ENCODE measurements at regions not wholly inside any gene's neighbourhood (a gene's known extent, or its start where the extent isn't known, plus 50 kb on each side); places are given as distances from the start of the nearest gene placed in this dataset.

DNA sequence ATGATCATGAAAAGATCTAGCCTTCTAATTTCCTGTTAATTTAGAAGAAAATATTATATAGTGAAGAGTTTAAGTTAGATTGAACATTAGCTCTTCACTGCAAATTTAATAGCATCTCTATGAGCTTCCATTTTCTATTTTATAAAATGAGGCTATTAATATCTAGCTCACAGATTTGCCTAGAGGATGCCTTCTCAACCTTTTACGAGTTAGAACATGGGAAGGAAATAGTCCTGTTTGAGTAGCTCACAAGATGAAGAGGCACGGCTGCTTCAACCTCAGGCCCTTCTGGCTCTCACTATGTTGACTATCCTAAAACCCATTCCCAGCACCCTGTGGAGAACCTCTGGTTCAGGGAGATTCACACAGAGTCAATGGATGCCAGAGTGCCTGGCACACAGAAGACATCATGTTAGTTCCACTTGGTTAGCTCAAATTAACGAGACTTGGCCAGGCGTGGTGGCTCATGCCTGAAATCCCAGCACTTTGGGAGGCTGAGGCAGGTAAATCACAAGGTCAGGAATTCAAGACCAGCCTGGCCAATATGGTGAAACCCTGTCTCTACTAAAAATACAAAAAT, 97.9 kb upstream of the GUCY1A1 start:
- 92% methylated on average over 4 of the region's 4 CpGs; no CpG with 5 or more reads in 1 of the 2 experiments for WGBS, 2 experiments (ENCODE audit: extremely low coverage in 1 of 2, insufficient coverage in 1 of 2, insufficient read length in 1 of 2, insufficient replicate concordance in 2 of 2, low coverage in 1 of 2, low lambda C conversion rate in 2 of 2, missing lambda C conversion rate in 1 of 2)
- H4K8ac ChIP-seq (ENCODE audit: extremely low read depth, insufficient read depth, low read length), result no peak overlapping the region
- no peaks in the 10 kb centered on the region for H3K27me3 ChIP-seq (replicated peaks in 1 of 4; ENCODE audit: control insufficient read depth in 3 of 4, extremely low read depth in 1 of 4, insufficient read depth in 3 of 4, low read length in 3 of 4)
- H3K23ac ChIP-seq (ENCODE audit: insufficient read length), result no peak overlapping the region
- DNase-seq (ENCODE audit: low read depth in 1 of 2, low spot score in 2 of 2) (no peak), FAIRE-seq (no peak)
- no peak overlapping the region for H2BK15ac ChIP-seq (ENCODE audit: low read length)
- H3K4ac ChIP-seq (replicated peaks; ENCODE audit: insufficient read length, low read depth, low read length), result no peak overlapping the region
- no peak overlapping the region for H3K14ac ChIP-seq (ENCODE audit: insufficient read length)
- H2BK20ac ChIP-seq (ENCODE audit: low read length), result no peak overlapping the region
- no peak overlapping the region for H3K27ac ChIP-seq (ENCODE audit: low read depth, low read length)
- no peaks in the 10 kb centered on the region for H3K23me2 ChIP-seq (ENCODE audit: low read depth, low read length)
- ChIA-PET POLR2A (ENCODE audit: partially characterized antibody) (no interaction called here), CTCF (ENCODE audit: partially characterized antibody) (no interaction called here)
- no peaks in the 10 kb centered on the region; a peak in 1 of 8 replicates for H3K36me3 ChIP-seq (ENCODE audit: control insufficient read depth in 2 of 4, insufficient read depth in 4 of 4, low read length in 3 of 4)
- no peak overlapping the region for H2BK12ac ChIP-seq (ENCODE audit: low read depth, low read length)
- H3K4me3 ChIP-seq (ENCODE audit: extremely low read depth in 1 of 4, insufficient read depth in 2 of 4, low read depth in 3 of 4, low read length in 4 of 4), result no peak overlapping the region
- H3K4me2 ChIP-seq (ENCODE audit: insufficient read depth in 1 of 2, low read depth in 2 of 2, low read length in 2 of 2), result no peak overlapping the region
- no peak overlapping the region for H3K9ac ChIP-seq (replicated peaks in 1 of 4; ENCODE audit: extremely low read depth in 1 of 4, low read depth in 3 of 4, low read length in 3 of 4)
- H3K4me1 ChIP-seq (replicated peaks in 1 of 4; ENCODE audit: control insufficient read depth in 3 of 4, insufficient read depth in 4 of 4, low read length in 3 of 4), result no peaks in the 10 kb centered on the region
- no peak overlapping the region for H2BK120ac ChIP-seq (replicated peaks; ENCODE audit: low read depth, low read length)
- no peak overlapping the region for H4K91ac ChIP-seq (replicated peaks; ENCODE audit: insufficient read length, low read length)
- no peak overlapping the region for H3K56ac ChIP-seq (replicated peaks; ENCODE audit: insufficient read length, low read depth, low read length)
- TF ChIP-seq RFX5 (IDR thresholded peaks at IDR 0.05; ENCODE audit: borderline replicate concordance, low read depth, low read length) (no peak), POLR2AphosphoS5 (IDR thresholded peaks at IDR 0.05; ENCODE audit: low read depth, low read length) (no peak), RXRA (IDR thresholded peaks at IDR 0.05; ENCODE audit: insufficient read depth, low read depth, low read length) (no peak), POU5F1 (IDR thresholded peaks at IDR 0.05; ENCODE audit: low read depth, low read length) (no peak), TAF7 (optimal IDR thresholded peaks at IDR 0.05; ENCODE audit: borderline replicate concordance, low read depth, low read length) (no peak), BCL11A (IDR thresholded peaks at IDR 0.05; ENCODE audit: low read depth in 2 of 2, low read length in 2 of 2) (no peak), EGR1 (IDR thresholded peaks at IDR 0.05; ENCODE audit: borderline replicate concordance, low read depth, low read length) (no peak), BACH1 (IDR thresholded peaks at IDR 0.05; ENCODE audit: low read length) (no peak), SIX5 (IDR thresholded peaks at IDR 0.05; ENCODE audit: low read depth, low read length) (no peak)
- no peak overlapping the region for H2BK5ac ChIP-seq (ENCODE audit: low read depth, low read length)
- H3K9me3 ChIP-seq (ENCODE audit: insufficient read depth in 2 of 2, low read depth in 1 of 2, low read length in 1 of 2), result no peaks in the 10 kb centered on the region
- H4K5ac ChIP-seq (ENCODE audit: insufficient read length, low read depth, low read length), result no peak overlapping the region
- no peaks in the 10 kb centered on the region for H4K20me1 ChIP-seq (replicated peaks in 1 of 2; ENCODE audit: control insufficient read depth in 1 of 2, insufficient read depth in 2 of 2, low read length in 2 of 2)
- H3K79me1 ChIP-seq (ENCODE audit: low read depth, low read length), result no peaks in the 10 kb centered on the region
- no peak overlapping the region for H2AK5ac ChIP-seq (ENCODE audit: low read depth, low read length)
- H2AFZ ChIP-seq (ENCODE audit: low read length), result no peak overlapping the region
- no peak overlapping the region for H3K18ac ChIP-seq (ENCODE audit: extremely low read depth, low read length)
- no peaks in the 10 kb centered on the region for H3K79me2 ChIP-seq (ENCODE audit: control insufficient read depth in 1 of 2, insufficient read depth in 2 of 2, low read length in 2 of 2)

Measured in H1 (cell line).